ENCODE measurements at regions not wholly inside any gene's neighbourhood (a gene's known extent, or its start where the extent isn't known, plus 50 kb on each side); places are given as distances from the start of the nearest gene placed in this dataset.

GRCh38 chr14:76669770-76670169 lies 91.5 kb upstream of the VASH1 start:
- Mint-ChIP-seq H3K4me1 (no peaks in the 10 kb centered on the region), H3K27me3 (peaks cover 18% of the 10 kb centered on the region), H3K9me3 (peaks cover 2% of the 10 kb centered on the region), H3K36me3 (no peaks in the 10 kb centered on the region), H3K4me3 (no peak overlapping the region), H3K27ac (no peak overlapping the region)
- no peak for ATAC-seq

GRCh38 chr14:76672123-76672522 lies 89.1 kb upstream of the VASH1 start:
- H3K27ac Mint-ChIP-seq, result no peak overlapping the region
- no peak for ATAC-seq
- H3K9me3 Mint-ChIP-seq, result peaks cover 2% of the 10 kb centered on the region
- no peaks in the 10 kb centered on the region for H3K4me1 Mint-ChIP-seq
- no peaks in the 10 kb centered on the region for H3K36me3 Mint-ChIP-seq
- H3K27me3 Mint-ChIP-seq, result peaks cover 19% of the 10 kb centered on the region
- H3K4me3 Mint-ChIP-seq, result no peak overlapping the region

GRCh38 chr14:76673261-76673660 lies 88.0 kb upstream of the VASH1 start:
- H3K4me1 Mint-ChIP-seq, result no peaks in the 10 kb centered on the region
- no peak overlapping the region for H3K4me3 Mint-ChIP-seq
- peaks cover 2% of the 10 kb centered on the region for H3K9me3 Mint-ChIP-seq
- H3K27me3 Mint-ChIP-seq, result peaks cover 19% of the 10 kb centered on the region
- H3K36me3 Mint-ChIP-seq, result no peaks in the 10 kb centered on the region
- H3K27ac Mint-ChIP-seq, result no peak overlapping the region
- ATAC-seq, result no peak

GRCh38 chr14:76675046-76675445 lies 86.2 kb upstream of the VASH1 start:
- Mint-ChIP-seq H3K36me3 (no peaks in the 10 kb centered on the region), H3K27ac (no peak overlapping the region), H3K4me3 (no peak overlapping the region), H3K4me1 (no peaks in the 10 kb centered on the region), H3K27me3 (peaks cover 19% of the 10 kb centered on the region), H3K9me3 (peaks cover 1% of the 10 kb centered on the region)
- ATAC-seq, result no peak

- H3K4me1 Mint-ChIP-seq, result no peaks in the 10 kb centered on the region
- no peak overlapping the region for H3K27ac Mint-ChIP-seq
- peaks cover 7% of the 10 kb centered on the region for H3K9me3 Mint-ChIP-seq
- ATAC-seq, result no peak
- H3K4me3 Mint-ChIP-seq, result no peak overlapping the region
- H3K36me3 Mint-ChIP-seq, result no peaks in the 10 kb centered on the region
- H3K27me3 Mint-ChIP-seq, result peaks cover 19% of the 10 kb centered on the region
Measured at GRCh38 chr14:76676539-76676938, 84.7 kb upstream of the VASH1 start.

GRCh38 chr14:76677534-76678145 lies 83.6 kb upstream of the VASH1 start:
- H3K4me1 Mint-ChIP-seq, result no peaks in the 10 kb centered on the region
- peaks cover 15% of the 10 kb centered on the region for H3K27me3 Mint-ChIP-seq
- no peaks in the 10 kb centered on the region for H3K36me3 Mint-ChIP-seq
- no peak overlapping the region for H3K27ac Mint-ChIP-seq
- peaks cover 9% of the 10 kb centered on the region for H3K9me3 Mint-ChIP-seq
- no peak overlapping the region for H3K4me3 Mint-ChIP-seq
- no peak for ATAC-seq

- H3K4me3 Mint-ChIP-seq, result no peak overlapping the region
Measured at GRCh38 chr14:76678244-76678800, 82.9 kb upstream of the VASH1 start.

GRCh38 chr14:76682367-76682766 lies 78.9 kb upstream of the VASH1 start:
- H3K4me3 Mint-ChIP-seq, result no peak overlapping the region
- no peaks in the 10 kb centered on the region for H3K4me1 Mint-ChIP-seq
- H3K9me3 Mint-ChIP-seq, result peaks cover 15% of the 10 kb centered on the region

More at GRCh38 chr14:76678244-76678800, 82.9 kb upstream of the VASH1 start:
- H3K27me3 Mint-ChIP-seq, result peaks cover 11% of the 10 kb centered on the region
- ATAC-seq, result no peak
- H3K4me1 Mint-ChIP-seq, result no peaks in the 10 kb centered on the region
- H3K9me3 Mint-ChIP-seq, result peaks cover 15% of the 10 kb centered on the region
- no peaks in the 10 kb centered on the region for H3K36me3 Mint-ChIP-seq
- no peak overlapping the region for H3K27ac Mint-ChIP-seq

GRCh38 chr14:76686646-76687045 lies 74.6 kb upstream of the VASH1 start:
- Mint-ChIP-seq H3K4me3 (no peak overlapping the region), H3K4me1 (no peaks in the 10 kb centered on the region), H3K27me3 (no peaks in the 10 kb centered on the region), H3K27ac (no peak overlapping the region), H3K9me3 (peaks cover 15% of the 10 kb centered on the region), H3K36me3 (no peaks in the 10 kb centered on the region)
- no peak for ATAC-seq

More at GRCh38 chr14:76682367-76682766, 78.9 kb upstream of the VASH1 start:
- Mint-ChIP-seq H3K36me3 (no peaks in the 10 kb centered on the region), H3K27me3 (no peaks in the 10 kb centered on the region), H3K27ac (no peak overlapping the region)
- ATAC-seq, result no peak

GRCh38 chr14:76687611-76688382 lies 73.5 kb upstream of the VASH1 start:
- no peak for ATAC-seq
- no peaks in the 10 kb centered on the region for H3K4me1 Mint-ChIP-seq
- no peaks in the 10 kb centered on the region for H3K27me3 Mint-ChIP-seq
- H3K4me3 Mint-ChIP-seq, result no peak overlapping the region
- peaks cover 11% of the 10 kb centered on the region for H3K9me3 Mint-ChIP-seq
- no peaks in the 10 kb centered on the region for H3K36me3 Mint-ChIP-seq
- no peak overlapping the region for H3K27ac Mint-ChIP-seq

GRCh38 chr14:76688383-76688671 lies 72.9 kb upstream of the VASH1 start:
- ATAC-seq, result no peak
- no peaks in the 10 kb centered on the region for H3K36me3 Mint-ChIP-seq
- H3K27me3 Mint-ChIP-seq, result no peaks in the 10 kb centered on the region
- H3K4me1 Mint-ChIP-seq, result no peaks in the 10 kb centered on the region
- no peak overlapping the region for H3K27ac Mint-ChIP-seq
- no peak overlapping the region for H3K4me3 Mint-ChIP-seq
- peaks cover 7% of the 10 kb centered on the region for H3K9me3 Mint-ChIP-seq

- H3K9me3 Mint-ChIP-seq, result peaks cover 7% of the 10 kb centered on the region
- no peaks in the 10 kb centered on the region for H3K4me1 Mint-ChIP-seq
- no peak overlapping the region for H3K4me3 Mint-ChIP-seq
- H3K27ac Mint-ChIP-seq, result no peak overlapping the region
- peaks cover 19% of the 10 kb centered on the region for H3K27me3 Mint-ChIP-seq
- no peaks in the 10 kb centered on the region for H3K36me3 Mint-ChIP-seq
- ATAC-seq, result no peak
Measured at GRCh38 chr14:76690502-76691105, 70.7 kb upstream of the VASH1 start.

GRCh38 chr14:76694106-76694505 lies 67.2 kb upstream of the VASH1 start:
- no peak for ATAC-seq
- Mint-ChIP-seq H3K36me3 (no peaks in the 10 kb centered on the region), H3K9me3 (no peaks in the 10 kb centered on the region), H3K27ac (no peak overlapping the region), H3K4me1 (no peaks in the 10 kb centered on the region), H3K27me3 (peaks cover 19% of the 10 kb centered on the region), H3K4me3 (no peak overlapping the region)

- peak; percentile 37 for ATAC-seq
- Mint-ChIP-seq H3K4me3 (no peak overlapping the region), H3K27me3 (peaks cover 19% of the 10 kb centered on the region), H3K36me3 (no peaks in the 10 kb centered on the region), H3K9me3 (no peaks in the 10 kb centered on the region), H3K4me1 (no peaks in the 10 kb centered on the region), H3K27ac (no peak overlapping the region)
Measured at GRCh38 chr14:76695263-76695920, 65.9 kb upstream of the VASH1 start.

- Mint-ChIP-seq H3K27ac (no peak overlapping the region), H3K4me1 (no peaks in the 10 kb centered on the region), H3K36me3 (no peaks in the 10 kb centered on the region), H3K9me3 (no peaks in the 10 kb centered on the region), H3K27me3 (peaks cover 19% of the 10 kb centered on the region), H3K4me3 (no peak overlapping the region)
- ATAC-seq, result no peak
Measured at GRCh38 chr14:76696361-76696760, 64.9 kb upstream of the VASH1 start.

All from stimulated activated memory B cell treated with anti-CD40 and anti-IgM and Interleukin-4, amounts not matched to agents 10 μg/mL and 1 μg/mL and 100 μg/mL, for 72 hours (primary cell).